ENCODE measurements at regions not wholly inside any gene's neighbourhood (a gene's known extent, or its start where the extent isn't known, plus 50 kb on each side); places are given as distances from the start of the nearest gene placed in this dataset.

GRCh38 chr9:73689051-73689870 is 537.6 kb downstream of the ANXA1 start:
- no peak for FAIRE-seq

More at GRCh38 chr9:73689051-73689870, 537.6 kb downstream of the ANXA1 start:
- TF ChIP-seq JUN (IDR thresholded peaks at IDR 0.05; ENCODE audit: borderline replicate concordance, insufficient read depth, insufficient read length, low read depth) (no peak), FOS (IDR thresholded peaks at IDR 0.05; ENCODE audit: borderline replicate concordance, insufficient read depth, low read length) (no peak), MAX (IDR thresholded peaks at IDR 0.05; ENCODE audit: insufficient read depth, insufficient read length) (no peak), MYC (IDR thresholded peaks at IDR 0.05; ENCODE audit: low read depth, low read length) (no peak), EZH2 (IDR thresholded peaks at IDR 0.05; ENCODE audit: borderline replicate concordance, low read depth, low read length, severe bottlenecking) (no peak), CTCF (IDR thresholded peaks at IDR 0.05; ENCODE audit: extremely low read depth in 1 of 2, insufficient read depth in 1 of 2, low read depth in 1 of 2, low read length in 2 of 2) (no peak), GATA2 (IDR thresholded peaks at IDR 0.05; ENCODE audit: insufficient read depth, insufficient read length, low read depth, low read length) (no peak), POLR2AphosphoS5 (IDR thresholded peaks at IDR 0.05; ENCODE audit: insufficient read depth, low read depth, low read length) (no peak), POLR2A (IDR thresholded peaks at IDR 0.05; ENCODE audit: low read depth, low read length) (no peak)
- no TSS peak for BruUV-seq (replicated peaks)
- H3K9me1 ChIP-seq (replicated peaks; ENCODE audit: control insufficient read depth, extremely low read depth, insufficient read depth, low read length): no peaks in the 10 kb centered on the region
- H3K4me1 ChIP-seq (ENCODE audit: control insufficient read depth, extremely low read depth, insufficient read depth, low read length): no peaks in the 10 kb centered on the region
- H3K9me3 ChIP-seq (replicated peaks; ENCODE audit: control insufficient read depth, insufficient read depth, low read length): no peaks in the 10 kb centered on the region
- ChIA-PET POLR2A (no interaction called here), CTCF (no interaction called here)
- no peaks in the 10 kb centered on the region for H3K27me3 ChIP-seq (ENCODE audit: control insufficient read depth in 2 of 2, insufficient read depth in 2 of 2, low read length in 2 of 2)
- DNase-seq (ENCODE audit: low read depth, low spot score): no peak
- H2AFZ ChIP-seq (ENCODE audit: low read depth, low read length): no peak overlapping the region
- no peaks in the 10 kb centered on the region for H4K20me1 ChIP-seq (replicated peaks; ENCODE audit: control insufficient read depth, extremely low read depth, insufficient read depth, low read length)
- H3K79me2 ChIP-seq (ENCODE audit: control insufficient read depth, insufficient read depth, low read length): no peaks in the 10 kb centered on the region
- no peak overlapping the region for H3K9ac ChIP-seq (replicated peaks; ENCODE audit: extremely low read depth, insufficient read depth, low read length)
- no peaks in the 10 kb centered on the region for H3K36me3 ChIP-seq (ENCODE audit: control insufficient read depth in 2 of 2, extremely low read depth in 1 of 2, insufficient read depth in 2 of 2, low read length in 2 of 2)
- no peak overlapping the region for H3K4me2 ChIP-seq (ENCODE audit: insufficient read depth, low read length)
- H3K27ac ChIP-seq (ENCODE audit: insufficient read depth, low read depth, low read length): no peak overlapping the region
- dilution Hi-C loops (cut with MboI; ENCODE audit: extremely low pct_ligation_motif_present, low sequenced_read_pairs): no loop called here
- H3K4me3 ChIP-seq (replicated peaks in 1 of 3; ENCODE audit: insufficient read depth in 1 of 3, low read depth in 1 of 3, low read length in 3 of 3): no peak overlapping the region
- intact Hi-C loops (cut with micrococcal nuclease): no loop called here

Measured in endothelial cell of umbilical vein (primary cell).